HG03521 (cell line): ENCODE measurements at regions not wholly inside any gene's neighbourhood (a gene's known extent, or its start where the extent isn't known, plus 50 kb on each side); places are given as distances from the start of the nearest gene placed in this dataset.

Experiments
- ATAC-seq: cut with Tn5 transposase; IDR thresholded peaks from one replicate; pipeline ENCODE4 v1.9.1; 2021; ENCODE audit warnings: mild to moderate bottlenecking, moderate library complexity; ENCODE audit not compliant: unreplicated experiment

- ATAC-seq: no peak
Measured at GRCh38 chr2:181300600-181301291, 156.4 kb upstream of the ITGA4 start.

- peak; percentile 22 for ATAC-seq
Measured at GRCh38 chr2:181304011-181304844, 153.0 kb upstream of the ITGA4 start.

- ATAC-seq: peak; percentile 85
Measured at GRCh38 chr2:181305301-181306123, 151.7 kb upstream of the ITGA4 start.

GRCh38 chr2:181306785-181307184 lies 150.4 kb upstream of the ITGA4 start:
- peak; percentile 17 for ATAC-seq

GRCh38 chr2:181307203-181307991 lies 149.8 kb upstream of the ITGA4 start:
- ATAC-seq: no peak

- ATAC-seq: no peak
Measured at GRCh38 chr2:181308766-181309515, 148.2 kb upstream of the ITGA4 start.

- ATAC-seq: no peak
Measured at GRCh38 chr2:181309586-181309985, 147.6 kb upstream of the ITGA4 start.

GRCh38 chr2:181310967-181311366 lies 146.2 kb upstream of the ITGA4 start:
- ATAC-seq: no peak

- ATAC-seq: no peak
Measured at GRCh38 chr2:181311837-181312236, 145.3 kb upstream of the ITGA4 start.

- peak; percentile 81 for ATAC-seq
Measured at GRCh38 chr2:181312515-181312927, 144.7 kb upstream of the ITGA4 start.

- no peak for ATAC-seq
Measured at GRCh38 chr2:181313845-181314244, 143.3 kb upstream of the ITGA4 start.

GRCh38 chr2:181314551-181314950 lies 142.6 kb upstream of the ITGA4 start:
- no peak for ATAC-seq

- ATAC-seq: no peak
Measured at GRCh38 chr2:181317511-181317910, 139.7 kb upstream of the ITGA4 start.

- no peak for ATAC-seq
Measured at GRCh38 chr2:181318504-181319280, 138.5 kb upstream of the ITGA4 start.

GRCh38 chr2:181319286-181319685 lies 137.9 kb upstream of the ITGA4 start:
- no peak for ATAC-seq

- ATAC-seq: no peak
Measured at GRCh38 chr2:181320638-181321037, 136.5 kb upstream of the ITGA4 start.

GRCh38 chr2:181324912-181325311 lies 132.3 kb upstream of the ITGA4 start:
- ATAC-seq: no peak

GRCh38 chr2:181326661-181327060 lies 130.5 kb upstream of the ITGA4 start:
- no peak for ATAC-seq

GRCh38 chr2:181330286-181330685 lies 126.9 kb upstream of the ITGA4 start:
- no peak for ATAC-seq
